Stimulated activated CD8-positive, alpha-beta memory T cell treated with anti-CD3 and anti-CD28 coated beads, Interleukin-4, amount 100 ng/mL, for 24 hours (primary cell): ENCODE measurements at regions not wholly inside any gene's neighbourhood (a gene's known extent, or its start where the extent isn't known, plus 50 kb on each side); places are given as distances from the start of the nearest gene placed in this dataset.
"Not testable (repeated sequence)": the region's sequence is repeated elsewhere in the genome, so short reads cannot be mapped to it uniquely, and the experiment has no call there.

ENCODE experiments used
- DNase-seq: peaks from one replicate; pipeline ENCODE4 v3.0.0-alpha.2; 2020; ENCODE audit warnings: low read depth

DNA sequence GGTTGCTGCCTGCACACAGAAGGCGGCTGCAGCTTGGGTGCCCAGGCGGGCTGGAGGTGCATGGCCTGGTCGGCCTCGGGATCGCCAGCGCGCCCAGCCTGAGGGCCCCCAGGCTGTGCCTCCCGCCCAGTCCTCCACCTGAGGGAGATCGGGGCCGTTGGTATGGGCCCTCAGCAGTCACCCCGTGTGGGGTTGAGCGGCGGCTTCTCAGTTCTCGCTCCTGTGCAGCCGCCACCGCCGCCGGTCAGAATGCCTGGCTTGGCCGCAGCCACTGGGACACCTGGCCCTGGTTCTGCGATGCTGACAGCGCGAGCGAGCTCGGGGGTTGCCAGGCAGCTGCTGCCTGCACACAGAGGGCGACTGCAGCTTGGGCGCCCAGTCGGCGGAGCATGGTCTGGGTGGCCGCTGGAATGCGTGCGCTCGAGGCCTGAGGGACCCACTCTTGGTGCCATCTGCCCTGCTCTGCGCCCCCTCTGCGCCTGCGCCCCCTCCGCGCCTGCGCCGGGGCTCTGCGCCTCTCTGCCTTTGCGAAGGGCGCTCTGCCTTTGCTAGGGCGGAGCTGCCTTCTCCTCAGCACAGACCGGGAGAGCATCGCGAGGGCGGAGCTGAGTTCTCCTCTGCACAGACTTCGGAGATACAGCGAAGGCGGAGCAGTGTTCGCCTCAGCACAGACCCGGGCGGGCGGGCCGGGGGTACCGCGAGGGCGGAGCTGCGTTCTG is 84.6 kb upstream of the ZNG1F start:
- peak; percentile 73 for DNase-seq

DNA sequence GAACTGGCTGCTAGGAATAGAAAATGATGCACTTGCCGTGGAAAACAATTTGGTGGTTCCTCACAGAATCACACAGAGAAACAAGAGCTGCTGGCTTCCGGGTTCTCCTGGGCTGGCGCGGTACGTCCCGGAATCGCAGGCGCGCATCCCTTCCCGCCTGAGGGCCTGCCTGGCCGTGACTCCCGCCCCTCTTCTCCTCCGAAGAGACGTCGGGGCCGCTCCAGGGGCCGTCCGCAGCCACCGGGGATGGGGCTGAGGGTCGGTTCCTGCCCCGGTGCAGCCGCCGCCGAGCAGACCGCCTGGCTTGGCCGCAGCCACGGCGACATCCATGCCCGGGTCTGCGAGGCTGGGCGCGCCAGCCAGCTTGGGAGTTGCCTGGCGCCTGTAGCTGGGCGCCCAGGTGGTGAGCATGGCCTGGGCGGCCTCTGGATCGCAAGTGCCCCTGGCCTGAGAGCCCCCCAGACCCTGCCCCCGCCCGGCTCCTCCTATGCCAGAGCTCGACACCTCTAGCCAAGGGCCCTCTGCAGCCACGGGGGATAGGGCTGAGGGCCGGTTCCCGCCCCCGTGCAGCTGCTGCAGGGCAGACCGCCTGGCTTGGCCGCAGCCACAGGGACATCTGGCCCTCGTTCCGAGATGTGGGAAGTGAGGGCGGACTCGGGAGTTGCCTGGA is 83.9 kb upstream of the ZNG1F start:
- DNase-seq: peak; percentile 10

DNA sequence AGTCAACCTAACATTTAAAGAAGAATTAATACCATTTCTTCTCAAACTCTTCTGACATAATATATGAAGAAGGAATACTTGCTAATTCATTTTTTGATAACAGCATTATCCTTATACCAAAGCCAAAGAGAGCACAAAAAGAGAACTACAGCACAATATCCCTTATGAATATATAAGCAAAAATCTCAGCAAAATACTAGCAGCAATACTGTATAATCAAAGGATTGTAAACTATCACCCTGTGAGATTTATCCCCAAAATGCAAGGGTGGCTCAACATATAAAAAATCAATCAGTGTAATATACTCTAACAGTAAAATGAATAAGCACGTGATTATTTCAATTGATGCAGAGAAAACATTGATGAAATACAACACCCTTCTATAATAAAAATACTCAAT is 81.9 kb upstream of the ZNG1F start:
- not testable (repeated sequence) for DNase-seq

DNA sequence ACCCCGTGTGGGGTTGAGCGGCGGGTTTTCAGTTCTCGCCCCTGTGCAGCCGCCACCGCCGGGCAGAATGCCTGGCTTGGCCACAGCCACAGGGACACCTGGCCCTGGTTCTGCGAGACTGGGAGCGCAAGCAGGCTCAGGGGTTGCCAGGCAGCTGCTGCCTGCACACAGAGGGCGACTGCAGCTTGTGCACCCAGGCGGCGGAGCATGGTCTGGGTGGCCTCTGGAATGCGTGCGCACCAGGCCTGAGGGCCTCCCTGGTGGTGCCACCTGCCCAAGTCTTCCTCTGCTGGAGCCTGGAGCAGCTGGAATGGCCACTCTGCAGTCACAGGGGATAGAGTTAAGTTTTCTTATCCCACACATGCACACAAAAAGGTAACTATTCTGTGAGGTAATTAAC is 80.4 kb upstream of the ZNG1F start:
- DNase-seq: not testable (repeated sequence)

DNA sequence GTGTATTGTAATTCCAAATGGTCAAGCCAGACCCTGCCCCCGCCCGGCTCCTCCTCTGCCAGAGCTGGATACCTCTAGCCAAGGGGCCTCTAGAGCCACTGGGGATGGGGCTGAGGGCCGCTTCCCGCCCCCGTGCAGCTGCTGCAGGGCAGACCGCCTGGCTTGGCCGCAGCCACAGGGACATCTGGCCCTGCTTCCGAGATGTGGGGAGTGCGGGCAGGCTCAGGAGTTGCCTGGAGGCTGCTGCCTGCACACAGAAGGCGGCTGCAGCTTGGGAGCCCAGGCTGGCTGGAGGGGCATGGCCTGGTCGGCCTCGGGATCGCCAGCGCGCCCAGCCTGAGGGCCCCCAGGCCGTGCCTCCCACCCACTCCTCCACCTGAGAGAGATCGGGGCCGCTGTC is 79.9 kb upstream of the ZNG1F start:
- not testable (repeated sequence) for DNase-seq

DNA sequence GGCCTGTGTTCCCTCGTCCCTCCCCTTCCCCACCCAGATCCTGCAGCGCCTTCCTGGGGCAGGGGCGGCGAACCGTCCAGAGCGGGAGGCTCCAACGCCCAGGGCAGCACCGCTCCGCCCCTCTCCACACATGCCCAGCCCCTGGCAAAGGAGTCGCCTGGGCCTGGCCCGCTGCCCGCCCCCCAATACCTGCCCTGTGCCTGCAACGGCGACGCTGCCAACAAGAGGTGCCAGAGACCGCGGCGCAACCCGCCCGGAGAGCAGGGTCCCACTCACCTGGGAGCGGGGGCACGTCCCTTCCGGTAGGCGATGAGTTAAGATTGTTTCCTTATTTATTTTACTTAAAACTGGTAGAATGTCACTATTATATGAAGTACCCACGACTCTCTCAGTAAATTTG is 77.5 kb upstream of the ZNG1F start:
- not testable (repeated sequence) for DNase-seq

DNA sequence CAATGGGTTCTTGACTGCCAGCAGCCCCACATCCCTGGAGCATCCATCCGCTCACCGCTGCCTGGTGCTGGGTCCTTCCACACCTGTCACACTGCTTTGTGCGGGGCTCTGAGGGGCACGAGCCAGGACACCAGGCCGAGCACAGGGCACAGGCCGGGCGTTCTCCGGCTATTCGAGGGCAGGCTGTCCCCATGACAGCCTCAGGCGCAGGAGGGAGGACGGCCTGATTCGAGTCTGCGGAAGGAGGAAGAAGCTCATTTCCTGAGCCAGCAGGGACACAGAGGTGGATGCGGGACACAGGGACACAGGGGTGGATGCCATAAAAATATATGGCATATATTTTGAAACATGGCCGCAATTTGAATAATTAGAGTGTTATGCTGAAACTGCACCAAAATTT is 76.9 kb upstream of the ZNG1F start:
- not testable (repeated sequence) for DNase-seq

DNA sequence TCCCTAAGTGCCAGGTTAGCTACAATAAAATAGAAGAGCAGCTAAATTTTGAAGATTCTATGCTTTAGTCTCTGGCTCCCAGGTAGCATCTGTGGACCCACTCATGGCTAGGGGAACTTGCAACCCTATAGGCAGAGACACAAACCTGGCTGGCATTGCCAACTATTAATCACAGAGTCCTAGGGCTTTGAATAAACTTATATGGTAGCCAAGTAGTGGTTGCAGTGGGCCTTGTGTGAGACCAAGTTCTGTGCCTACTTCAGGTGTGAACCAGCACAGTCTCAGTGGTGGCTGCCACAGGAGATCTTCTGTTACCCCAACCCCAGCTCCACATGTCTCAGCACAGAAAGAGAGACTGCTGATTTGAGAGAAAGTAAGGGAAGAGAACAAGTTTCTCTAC is 62.9 kb upstream of the ZNG1F start:
- DNase-seq: not testable (repeated sequence)

DNA sequence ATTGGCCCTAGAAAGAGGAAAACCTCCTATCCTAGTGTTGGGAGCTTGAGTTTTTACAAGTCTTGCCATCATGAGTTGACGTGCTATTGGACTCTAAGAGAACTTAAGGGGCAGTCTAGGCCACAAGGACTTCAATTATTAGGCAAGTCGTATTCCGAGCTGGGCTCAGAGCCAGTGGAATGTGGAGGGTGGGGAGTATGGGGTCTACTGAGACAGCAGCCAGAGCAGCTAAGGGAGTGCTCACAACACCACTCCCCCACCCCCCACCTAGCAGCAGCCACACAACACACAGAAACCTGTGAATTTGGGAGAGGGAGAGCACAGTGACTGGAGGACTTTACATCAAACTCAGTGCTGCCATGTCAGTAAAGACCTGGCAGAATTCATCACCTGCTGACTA is 62.0 kb upstream of the ZNG1F start:
- not testable (repeated sequence) for DNase-seq

DNA sequence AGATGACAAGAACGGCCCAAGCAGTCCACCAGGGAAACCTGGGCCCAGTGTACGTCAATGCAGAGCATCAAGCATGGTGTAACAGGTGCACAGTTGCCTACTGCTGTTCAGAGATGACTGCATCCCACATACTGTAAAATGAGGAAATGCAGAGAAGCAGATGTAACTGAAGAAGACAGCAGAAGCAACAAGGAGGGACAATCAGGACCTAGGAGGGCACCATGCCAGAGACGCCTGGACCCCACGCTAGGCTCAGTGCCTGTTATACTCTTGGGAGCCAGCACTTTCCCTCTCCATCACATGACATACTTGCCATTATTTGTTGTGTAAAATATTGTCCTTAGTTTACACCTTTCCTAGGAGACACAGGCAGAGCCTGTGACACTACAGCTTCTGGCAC is 57.6 kb upstream of the ZNG1F start:
- not testable (repeated sequence) for DNase-seq
